Natural killer cell (primary cell): ENCODE measurements at regions not wholly inside any gene's neighbourhood (a gene's known extent, or its start where the extent isn't known, plus 50 kb on each side); places are given as distances from the start of the nearest gene placed in this dataset.

Experiments used
- ATAC-seq, 3 donors: fragments of 150-1000 bp in 2 of 3; fragments of 200-7000 bp in 1 of 3; cut with Tn5 transposase; 1 replicate in 1 of 3; 2 replicates in 2 of 3; pipeline ENCODE4 v1.10.0; 2021; ENCODE audit warnings: mild to moderate bottlenecking in 2 of 3, moderate library complexity in 2 of 3
- DNase-seq, 2 donors: peaks; one replicate each; pipeline versions ENCODE4 v3.0.0 to v3.0.0-alpha.2; 2013 to 2021; ENCODE audit warnings: mixed read lengths in 1 of 2
- H3K27ac ChIP-seq: one replicate; pipeline ENCODE4 v1.5.1; 2013; ENCODE audit warnings: mild to moderate bottlenecking, low read length
- H3K27me3 ChIP-seq: one replicate; pipeline ENCODE4 v1.6.1; 2013; ENCODE audit warnings: low read length; ENCODE audit not compliant: control insufficient read depth, insufficient read depth
- H3K36me3 ChIP-seq: one replicate; pipeline ENCODE4 v1.6.1; 2013; ENCODE audit warnings: low read length; ENCODE audit not compliant: control insufficient read depth, insufficient read depth
- H3K4me1 ChIP-seq: one replicate; pipeline ENCODE4 v1.6.1; 2013; ENCODE audit warnings: low read length; ENCODE audit not compliant: control insufficient read depth, insufficient read depth
- H3K4me3 ChIP-seq: one replicate; pipeline ENCODE4 v1.5.1; 2013; ENCODE audit warnings: low read length
- H3K9me3 ChIP-seq: one replicate; pipeline ENCODE4 v1.6.1; 2013; ENCODE audit warnings: low read length; ENCODE audit not compliant: control insufficient read depth, insufficient read depth
- H3K27ac Mint-ChIP-seq, 2 donors: one replicate each; pipeline ENCODE4 v1.8.0; 2022; ENCODE audit warnings: mild to moderate bottlenecking in 2 of 2, mixed read lengths in 2 of 2, moderate library complexity in 1 of 2
- H3K27me3 Mint-ChIP-seq, 2 donors: one replicate each; pipeline ENCODE4 v1.8.0; 2022; ENCODE audit warnings: low read depth in 2 of 2, mixed read lengths in 2 of 2
- H3K36me3 Mint-ChIP-seq: one replicate; pipeline ENCODE4 v1.8.0; 2022; ENCODE audit warnings: mixed read lengths
- H3K4me1 Mint-ChIP-seq, 2 donors: one replicate each; pipeline ENCODE4 v1.8.0; 2022; ENCODE audit warnings: mixed read lengths in 2 of 2
- H3K4me3 Mint-ChIP-seq: one replicate; pipeline ENCODE4 v1.8.0; 2022; ENCODE audit warnings: mild to moderate bottlenecking, moderate library complexity, mixed read lengths
- H3K9me3 Mint-ChIP-seq, 2 donors: one replicate each; pipeline ENCODE4 v1.8.0; 2022; ENCODE audit warnings: mixed read lengths in 2 of 2
- CTCF ChIP-seq: fragments of 200-600 bp; IDR thresholded peaks from one replicate; pipeline ENCODE4 v1.8.0; 2022; ENCODE audit warnings: antibody characterized with exemption
- WGBS: methylation state at CpG from one replicate; pipeline ENCODE4 v1.1.7; 2013; ENCODE audit warnings: missing lambda C conversion rate; ENCODE audit not compliant: insufficient coverage; 5-methylcytosine and 5-hydroxymethylcytosine counted together
- intact Hi-C: fragments of 100-400 bp; cut with micrococcal nuclease; formaldehyde crosslinking; loops from one replicate; pipeline ENCODE4 v1.14.2; 2022

GRCh38 chr11:81070948-81071347 is 1630.1 kb upstream of the TENM4 start:
- no peak overlapping the region for H3K4me3 ChIP-seq
- intact Hi-C loops = no loop called here
- no peaks in the 10 kb centered on the region for H3K9me3 ChIP-seq
- Mint-ChIP-seq H3K4me1 (no peaks in the 10 kb centered on the region), H3K36me3 (no peaks in the 10 kb centered on the region), H3K27me3 (no peaks in the 10 kb centered on the region), H3K4me3 (no peak overlapping the region), H3K9me3 (peaks cover 9 to 16% of the 10 kb centered on the region in 2 donors), H3K27ac (no peak overlapping the region)
- no peaks in the 10 kb centered on the region for H3K4me1 ChIP-seq
- no peaks in the 10 kb centered on the region for H3K27me3 ChIP-seq
- H3K36me3 ChIP-seq = no peaks in the 10 kb centered on the region
- no peak for TF ChIP-seq CTCF
- no peak for ATAC-seq
- H3K27ac ChIP-seq = no peak overlapping the region
- no peak for DNase-seq
- WGBS = 13% methylated on average over 4 of the region's 4 CpGs

- no peaks in the 10 kb centered on the region for H3K4me1 ChIP-seq
- H3K27ac Mint-ChIP-seq = no peak overlapping the region
- ATAC-seq (no peak), DNase-seq (no peak)
- H3K36me3 ChIP-seq = no peaks in the 10 kb centered on the region
- no peak for TF ChIP-seq CTCF
- no peaks in the 10 kb centered on the region for H3K36me3 Mint-ChIP-seq
- H3K4me1 Mint-ChIP-seq = no peaks in the 10 kb centered on the region
- WGBS = 6% methylated on average over 1 of the region's 1 CpG
- H3K27me3 Mint-ChIP-seq = no peaks in the 10 kb centered on the region
- H3K4me3 ChIP-seq = no peak overlapping the region
- H3K9me3 Mint-ChIP-seq = peaks cover 15 to 18% of the 10 kb centered on the region in 2 donors
- intact Hi-C loops = no loop called here
- no peak overlapping the region for H3K4me3 Mint-ChIP-seq
- no peaks in the 10 kb centered on the region for H3K27me3 ChIP-seq
- peaks cover 5% of the 10 kb centered on the region for H3K9me3 ChIP-seq
- H3K27ac ChIP-seq = no peak overlapping the region
Measured at GRCh38 chr11:81059356-81059755, 1618.5 kb upstream of the TENM4 start.

- H3K36me3 ChIP-seq = no peaks in the 10 kb centered on the region
- DNase-seq (no peak), ATAC-seq (no peak)
- peaks cover 6% of the 10 kb centered on the region for H3K36me3 Mint-ChIP-seq
- H3K4me1 ChIP-seq = no peaks in the 10 kb centered on the region
- no peak overlapping the region for H3K4me3 ChIP-seq
- TF ChIP-seq CTCF = no peak
- no peaks in the 10 kb centered on the region for H3K27me3 Mint-ChIP-seq
- no peaks in the 10 kb centered on the region for H3K9me3 ChIP-seq
- H3K27ac Mint-ChIP-seq = no peak overlapping the region
- 88% methylated on average over 3 of the region's 3 CpGs for WGBS
- H3K27me3 ChIP-seq = no peaks in the 10 kb centered on the region
- intact Hi-C loops = no loop called here
- no peaks in the 10 kb centered on the region for H3K4me1 Mint-ChIP-seq
- no peak overlapping the region for H3K4me3 Mint-ChIP-seq
- no peak overlapping the region for H3K27ac ChIP-seq
- H3K9me3 Mint-ChIP-seq = peaks cover 9 to 13% of the 10 kb centered on the region in 2 donors
Measured at GRCh38 chr11:81052344-81053158, 1611.7 kb upstream of the TENM4 start.
